ENCODE measurements at regions not wholly inside any gene's neighbourhood (a gene's known extent, or its start where the extent isn't known, plus 50 kb on each side); places are given as distances from the start of the nearest gene placed in this dataset.

DNA sequence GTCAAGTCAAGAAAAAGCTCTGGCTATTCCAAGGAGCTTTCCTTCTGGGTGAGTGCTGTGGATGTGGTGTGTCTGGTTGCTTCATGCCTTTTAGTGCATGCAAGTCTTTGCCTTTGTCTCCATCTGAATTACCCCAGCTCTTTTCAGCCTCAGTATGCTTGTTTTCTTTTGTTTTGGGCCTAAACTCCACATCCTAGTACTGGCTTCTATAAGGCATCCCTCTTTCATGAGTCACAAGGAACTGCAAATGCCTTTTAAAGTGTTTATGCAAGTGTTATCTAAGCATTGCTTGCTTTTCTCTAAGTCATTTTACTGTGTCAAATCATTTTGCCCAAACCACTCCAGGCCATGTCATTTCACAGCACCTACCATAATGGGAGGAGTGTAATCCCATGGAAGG, 132.1 kb downstream of the PLCE1 start:
- TF ChIP-seq, protein P1, sequence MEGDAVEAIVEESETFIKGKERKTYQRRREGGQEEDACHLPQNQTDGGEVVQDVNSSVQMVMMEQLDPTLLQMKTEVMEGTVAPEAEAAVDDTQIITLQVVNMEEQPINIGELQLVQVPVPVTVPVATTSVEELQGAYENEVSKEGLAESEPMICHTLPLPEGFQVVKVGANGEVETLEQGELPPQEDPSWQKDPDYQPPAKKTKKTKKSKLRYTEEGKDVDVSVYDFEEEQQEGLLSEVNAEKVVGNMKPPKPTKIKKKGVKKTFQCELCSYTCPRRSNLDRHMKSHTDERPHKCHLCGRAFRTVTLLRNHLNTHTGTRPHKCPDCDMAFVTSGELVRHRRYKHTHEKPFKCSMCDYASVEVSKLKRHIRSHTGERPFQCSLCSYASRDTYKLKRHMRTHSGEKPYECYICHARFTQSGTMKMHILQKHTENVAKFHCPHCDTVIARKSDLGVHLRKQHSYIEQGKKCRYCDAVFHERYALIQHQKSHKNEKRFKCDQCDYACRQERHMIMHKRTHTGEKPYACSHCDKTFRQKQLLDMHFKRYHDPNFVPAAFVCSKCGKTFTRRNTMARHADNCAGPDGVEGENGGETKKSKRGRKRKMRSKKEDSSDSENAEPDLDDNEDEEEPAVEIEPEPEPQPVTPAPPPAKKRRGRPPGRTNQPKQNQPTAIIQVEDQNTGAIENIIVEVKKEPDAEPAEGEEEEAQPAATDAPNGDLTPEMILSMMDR (IDR thresholded peaks at IDR 0.05; ENCODE audit: low read length), result no peak
- no peak for TF ChIP-seq EZH2 (IDR thresholded peaks at IDR 0.05; ENCODE audit: borderline replicate concordance, low read length)

Data from OCI-LY1 (cell line).